ENCODE measurements at regions not wholly inside any gene's neighbourhood (a gene's known extent, or its start where the extent isn't known, plus 50 kb on each side); places are given as distances from the start of the nearest gene placed in this dataset.
"Not testable (repeated sequence)": the region's sequence is repeated elsewhere in the genome, so short reads cannot be mapped to it uniquely, and the experiment has no call there.

DNA sequence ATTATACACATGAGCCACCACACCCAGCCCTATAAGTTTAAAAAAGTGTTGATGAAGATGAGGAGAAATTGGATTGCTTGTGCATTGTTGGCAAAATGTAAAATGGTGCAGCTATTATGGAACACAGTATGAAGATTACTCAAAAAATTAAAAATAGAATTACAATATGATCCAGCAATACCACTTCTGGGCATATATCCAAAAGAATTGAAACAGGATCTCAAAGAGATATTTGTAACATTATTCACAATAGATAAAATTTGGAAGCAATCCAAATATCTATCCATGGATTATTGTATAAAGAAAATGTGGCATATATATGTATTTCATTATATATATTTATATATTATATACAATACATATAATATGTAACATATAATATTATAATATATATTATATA is 515.6 kb upstream of the GNPDA2 start:
- TF ChIP-seq, protein P1, sequence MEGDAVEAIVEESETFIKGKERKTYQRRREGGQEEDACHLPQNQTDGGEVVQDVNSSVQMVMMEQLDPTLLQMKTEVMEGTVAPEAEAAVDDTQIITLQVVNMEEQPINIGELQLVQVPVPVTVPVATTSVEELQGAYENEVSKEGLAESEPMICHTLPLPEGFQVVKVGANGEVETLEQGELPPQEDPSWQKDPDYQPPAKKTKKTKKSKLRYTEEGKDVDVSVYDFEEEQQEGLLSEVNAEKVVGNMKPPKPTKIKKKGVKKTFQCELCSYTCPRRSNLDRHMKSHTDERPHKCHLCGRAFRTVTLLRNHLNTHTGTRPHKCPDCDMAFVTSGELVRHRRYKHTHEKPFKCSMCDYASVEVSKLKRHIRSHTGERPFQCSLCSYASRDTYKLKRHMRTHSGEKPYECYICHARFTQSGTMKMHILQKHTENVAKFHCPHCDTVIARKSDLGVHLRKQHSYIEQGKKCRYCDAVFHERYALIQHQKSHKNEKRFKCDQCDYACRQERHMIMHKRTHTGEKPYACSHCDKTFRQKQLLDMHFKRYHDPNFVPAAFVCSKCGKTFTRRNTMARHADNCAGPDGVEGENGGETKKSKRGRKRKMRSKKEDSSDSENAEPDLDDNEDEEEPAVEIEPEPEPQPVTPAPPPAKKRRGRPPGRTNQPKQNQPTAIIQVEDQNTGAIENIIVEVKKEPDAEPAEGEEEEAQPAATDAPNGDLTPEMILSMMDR (conservative IDR thresholded peaks at IDR 0.05; ENCODE audit: low read depth, low read length) = no peak
- H3K4me1 ChIP-seq (ENCODE audit: low read depth, poor library complexity, severe bottlenecking) = no peaks in the 10 kb centered on the region
- H3K27me3 ChIP-seq (ENCODE audit: insufficient read depth, low read depth) = no peaks in the 10 kb centered on the region
- no peak overlapping the region for H3K4me2 ChIP-seq
- no peaks in the 10 kb centered on the region for H4K20me1 ChIP-seq (ENCODE audit: insufficient read depth)
- H3K27ac ChIP-seq = no peak overlapping the region
- no peak overlapping the region for H3K4me3 ChIP-seq (IDR thresholded peaks at IDR 0.05; ENCODE audit: insufficient read depth, low read depth, low read length)
- H3K9ac ChIP-seq = no peak overlapping the region
- H3K36me3 ChIP-seq (ENCODE audit: insufficient read depth) = no peaks in the 10 kb centered on the region
- H3K79me2 ChIP-seq (ENCODE audit: insufficient read depth, low read depth) = no peaks in the 10 kb centered on the region
- no peak overlapping the region for H2AFZ ChIP-seq (ENCODE audit: low read depth)

DNA sequence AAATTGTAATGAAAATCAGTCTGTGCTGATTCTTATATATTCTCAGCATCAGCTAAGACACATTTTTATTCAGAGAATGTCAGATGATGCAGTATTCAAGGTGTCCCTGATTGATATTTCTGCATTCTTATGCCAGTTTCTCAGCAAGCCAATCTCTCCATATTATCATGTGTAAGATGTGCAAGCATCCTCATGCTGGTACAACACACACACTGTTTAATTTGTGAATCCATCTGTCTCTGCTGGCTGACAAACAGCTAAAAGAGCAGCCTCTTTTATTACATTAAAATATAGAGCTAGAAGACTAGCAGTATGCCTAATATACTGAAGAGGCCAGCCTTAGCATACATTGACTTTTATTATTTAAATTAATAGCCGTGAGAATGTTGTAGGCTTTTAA is 502.9 kb upstream of the GNPDA2 start:
- TF ChIP-seq, protein P1 (conservative IDR thresholded peaks at IDR 0.05; ENCODE audit: low read depth, low read length) = no peak
- H3K4me3 ChIP-seq (IDR thresholded peaks at IDR 0.05; ENCODE audit: insufficient read depth, low read depth, low read length) = no peak overlapping the region
- H3K4me2 ChIP-seq = no peak overlapping the region
- no peaks in the 10 kb centered on the region for H3K36me3 ChIP-seq (ENCODE audit: insufficient read depth)
- no peak overlapping the region for H3K27ac ChIP-seq
- H4K20me1 ChIP-seq (ENCODE audit: insufficient read depth) = no peaks in the 10 kb centered on the region
- no peak overlapping the region for H3K9ac ChIP-seq
- H2AFZ ChIP-seq (ENCODE audit: low read depth) = no peak overlapping the region
- H3K79me2 ChIP-seq (ENCODE audit: insufficient read depth, low read depth) = no peaks in the 10 kb centered on the region
- H3K4me1 ChIP-seq (ENCODE audit: low read depth, poor library complexity, severe bottlenecking) = no peaks in the 10 kb centered on the region
- H3K27me3 ChIP-seq (ENCODE audit: insufficient read depth, low read depth) = no peaks in the 10 kb centered on the region

DNA sequence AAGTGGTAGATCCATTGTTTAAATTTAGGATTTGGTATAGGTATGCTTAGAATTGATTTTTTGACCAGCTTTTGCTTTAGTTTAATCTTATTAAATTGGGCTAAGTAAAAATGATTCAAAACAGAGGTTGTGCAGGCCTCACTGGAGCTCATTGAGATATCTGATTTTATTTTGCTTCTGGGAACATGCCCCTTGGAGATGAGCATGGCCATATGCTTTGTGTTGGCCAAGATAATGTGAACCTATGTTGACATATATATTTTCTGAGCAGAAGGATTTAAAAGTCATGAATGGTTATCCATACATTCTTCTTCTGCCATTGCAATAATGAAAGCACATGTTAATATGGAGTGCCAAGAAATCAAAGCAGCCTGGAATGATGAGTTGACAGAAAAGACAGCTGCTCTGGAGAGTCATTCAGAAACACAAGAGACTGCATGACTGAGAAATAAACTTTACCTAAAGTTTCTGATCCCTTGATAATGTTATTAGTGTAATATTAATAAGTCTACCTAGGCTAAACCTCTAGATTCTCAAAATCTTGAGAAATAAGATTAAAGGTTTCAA is 489.7 kb upstream of the GNPDA2 start:
- no peak overlapping the region for H2AFZ ChIP-seq (ENCODE audit: low read depth)
- H3K4me2 ChIP-seq = no peak overlapping the region
- H3K4me3 ChIP-seq (IDR thresholded peaks at IDR 0.05; ENCODE audit: insufficient read depth, low read depth, low read length) = no peak overlapping the region
- H3K79me2 ChIP-seq (ENCODE audit: insufficient read depth, low read depth) = no peaks in the 10 kb centered on the region
- no peaks in the 10 kb centered on the region for H3K4me1 ChIP-seq (ENCODE audit: low read depth, poor library complexity, severe bottlenecking)
- TF ChIP-seq, protein P1 (conservative IDR thresholded peaks at IDR 0.05; ENCODE audit: low read depth, low read length) = no peak
- H3K27ac ChIP-seq = no peak overlapping the region
- H4K20me1 ChIP-seq (ENCODE audit: insufficient read depth) = no peaks in the 10 kb centered on the region
- no peaks in the 10 kb centered on the region for H3K27me3 ChIP-seq (ENCODE audit: insufficient read depth, low read depth)
- no peak overlapping the region for H3K9ac ChIP-seq
- H3K36me3 ChIP-seq (ENCODE audit: insufficient read depth) = no peaks in the 10 kb centered on the region

DNA sequence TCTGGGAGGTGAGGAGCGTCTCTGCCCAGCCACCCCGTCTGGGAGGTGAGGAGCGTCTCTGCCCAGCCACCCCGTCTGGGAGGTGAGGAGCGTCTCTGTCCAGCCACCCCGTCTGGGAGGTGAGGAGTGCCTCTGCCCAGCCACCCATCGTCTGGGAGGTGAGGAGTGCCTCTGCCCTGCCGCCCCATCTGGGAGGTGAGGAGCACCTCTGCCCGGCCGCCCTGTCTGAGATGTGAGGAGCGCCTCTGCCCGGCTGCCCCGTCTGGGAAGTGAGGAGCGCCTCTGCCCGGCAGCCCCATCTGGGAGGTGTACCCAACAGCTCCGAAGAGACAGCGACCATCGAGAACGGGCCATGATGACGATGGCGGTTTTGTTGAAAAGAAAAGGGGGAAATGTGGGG is 482.1 kb upstream of the GNPDA2 start:
- not testable (repeated sequence) for H3K9ac ChIP-seq; H3K4me2 ChIP-seq; H4K20me1 ChIP-seq (ENCODE audit: insufficient read depth); H3K4me1 ChIP-seq (ENCODE audit: low read depth, poor library complexity, severe bottlenecking); H3K79me2 ChIP-seq (ENCODE audit: insufficient read depth, low read depth); H3K36me3 ChIP-seq (ENCODE audit: insufficient read depth); H3K27me3 ChIP-seq (ENCODE audit: insufficient read depth, low read depth); H2AFZ ChIP-seq (ENCODE audit: low read depth); H3K4me3 ChIP-seq (IDR thresholded peaks at IDR 0.05; ENCODE audit: insufficient read depth, low read depth, low read length); H3K27ac ChIP-seq

DNA sequence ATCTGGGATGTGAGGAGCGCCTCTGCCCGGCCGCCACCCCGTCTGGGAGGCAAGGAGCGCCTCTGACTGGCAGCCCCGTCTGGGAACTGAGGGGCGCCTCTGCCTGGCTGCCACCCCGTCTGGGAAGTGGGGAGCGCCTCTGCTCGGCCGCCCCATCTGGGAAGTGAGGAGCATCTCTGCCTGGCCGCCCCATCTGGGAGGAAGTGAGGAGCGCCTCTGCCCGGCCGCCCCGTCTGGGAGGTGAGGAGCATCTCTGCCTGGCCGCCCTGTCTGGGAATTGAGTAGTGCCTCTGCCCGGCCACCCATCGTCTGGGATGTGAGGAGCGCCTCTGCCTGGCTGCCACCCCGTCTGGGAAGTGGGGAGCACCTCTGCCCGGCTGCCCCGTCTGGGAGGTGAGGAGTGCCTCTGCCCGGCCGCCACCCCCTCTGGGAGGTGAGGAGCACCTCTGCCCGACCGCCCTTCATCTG is 481.5 kb upstream of the GNPDA2 start:
- not testable (repeated sequence) for H4K20me1 ChIP-seq (ENCODE audit: insufficient read depth)

DNA sequence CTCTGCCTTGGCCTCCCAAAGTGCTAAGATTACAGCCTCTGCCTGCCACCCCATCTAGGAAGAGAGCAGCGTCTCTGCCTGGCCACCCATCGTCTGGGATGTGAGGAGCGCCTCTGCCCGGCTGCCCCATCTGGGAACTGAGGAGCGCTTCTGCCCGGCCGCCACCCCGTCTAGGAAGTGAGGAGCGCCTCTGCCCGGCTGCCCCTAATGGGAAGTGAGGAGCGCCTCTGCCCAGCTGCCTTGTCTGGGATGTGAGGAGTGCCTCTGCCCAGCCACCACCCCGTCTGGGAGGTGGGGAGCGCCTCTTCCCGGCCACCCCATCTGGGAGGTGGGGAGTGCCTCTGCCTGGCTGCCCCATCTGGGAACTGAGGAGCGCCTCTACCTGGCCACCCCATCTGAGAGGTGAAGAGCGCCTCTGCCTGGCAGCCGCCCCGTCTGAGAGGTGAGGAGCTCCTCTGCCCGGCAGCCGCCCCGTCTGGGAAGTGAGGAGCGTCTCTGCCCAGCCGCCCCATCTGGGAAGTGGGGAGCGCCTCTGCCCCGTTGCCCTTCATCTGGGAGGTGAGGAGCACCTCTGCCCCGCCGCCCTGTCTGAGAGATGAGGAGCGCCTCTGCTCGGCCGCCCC is 481.0 kb upstream of the GNPDA2 start:
- H3K79me2 ChIP-seq (ENCODE audit: insufficient read depth, low read depth); H3K4me1 ChIP-seq (ENCODE audit: low read depth, poor library complexity, severe bottlenecking); H3K9ac ChIP-seq; H4K20me1 ChIP-seq (ENCODE audit: insufficient read depth); H3K27ac ChIP-seq; H3K27me3 ChIP-seq (ENCODE audit: insufficient read depth, low read depth); H3K4me3 ChIP-seq (IDR thresholded peaks at IDR 0.05; ENCODE audit: insufficient read depth, low read depth, low read length); H3K4me2 ChIP-seq; H2AFZ ChIP-seq (ENCODE audit: low read depth); H3K36me3 ChIP-seq (ENCODE audit: insufficient read depth): not testable (repeated sequence)

More for the DNA sequence above, 481.5 kb upstream of the GNPDA2 start:
- H2AFZ ChIP-seq (ENCODE audit: low read depth); H3K27me3 ChIP-seq (ENCODE audit: insufficient read depth, low read depth); H3K9ac ChIP-seq; H3K4me2 ChIP-seq; H3K4me3 ChIP-seq (IDR thresholded peaks at IDR 0.05; ENCODE audit: insufficient read depth, low read depth, low read length); H3K27ac ChIP-seq; H3K36me3 ChIP-seq (ENCODE audit: insufficient read depth); H3K79me2 ChIP-seq (ENCODE audit: insufficient read depth, low read depth); H3K4me1 ChIP-seq (ENCODE audit: low read depth, poor library complexity, severe bottlenecking): not testable (repeated sequence)

Data from KMS-11 (cell line).